Chondrocyte (in vitro differentiated cells): ENCODE measurements at regions not wholly inside any gene's neighbourhood (a gene's known extent, or its start where the extent isn't known, plus 50 kb on each side); places are given as distances from the start of the nearest gene placed in this dataset.

Experiments used
- DNase-seq: peaks from one replicate; pipeline ENCODE4 v3.0.0; 2021; ENCODE audit warnings: mixed read lengths, low spot score
- H3K27ac Mint-ChIP-seq: one replicate; pipeline ENCODE4 v1.8.0; 2021; ENCODE audit warnings: mild to moderate bottlenecking, moderate library complexity, mixed read lengths; ENCODE audit not compliant: unreplicated experiment
- H3K27me3 Mint-ChIP-seq: 2 replicates; pipeline ENCODE4 v1.8.0; 2021; ENCODE audit warnings: low read depth, mixed read lengths
- H3K36me3 Mint-ChIP-seq: 2 replicates; pipeline ENCODE4 v1.8.0; 2021; ENCODE audit warnings: low read depth, mixed read lengths
- H3K4me1 Mint-ChIP-seq: 2 replicates; pipeline ENCODE4 v1.8.0; 2021; ENCODE audit warnings: low read depth, mild to moderate bottlenecking, mixed read lengths
- H3K4me3 Mint-ChIP-seq: one replicate; pipeline ENCODE4 v1.8.0; 2021; ENCODE audit warnings: mild to moderate bottlenecking, moderate library complexity, mixed read lengths; ENCODE audit not compliant: unreplicated experiment
- H3K9me3 Mint-ChIP-seq: 2 replicates; pipeline ENCODE4 v1.8.0; 2021; ENCODE audit warnings: low read depth, mixed read lengths
- TF ChIP-seq, protein P1 (sequence below): fragments of 200-600 bp; sonication (generic); IDR thresholded peaks from 2 replicates; pipeline ENCODE4 v1.5.0; 2021; ENCODE audit warnings: antibody characterized with exemption, mild to moderate bottlenecking, moderate library complexity

DNA sequence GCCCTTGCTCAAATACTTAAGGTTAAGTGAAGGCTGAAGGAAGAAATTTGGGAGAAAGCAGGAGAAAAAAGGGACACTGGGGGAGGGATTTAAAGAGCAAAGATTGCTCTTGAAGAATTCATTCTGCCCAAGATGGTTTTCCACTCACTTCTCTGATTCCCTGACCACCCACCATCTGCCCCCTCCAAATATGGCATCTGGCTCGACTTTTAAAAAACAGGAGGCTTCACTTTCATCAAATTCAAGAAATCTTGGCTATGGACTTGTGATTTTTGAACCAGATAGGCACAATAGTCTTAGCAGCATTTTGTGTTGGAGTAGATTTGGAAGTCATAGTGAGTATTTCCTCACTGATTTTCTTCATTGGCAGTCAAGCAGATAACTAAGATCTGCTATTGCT lies 574.4 kb upstream of the SUCLG2 start:
- no peaks in the 10 kb centered on the region for H3K36me3 Mint-ChIP-seq
- no peak for DNase-seq
- no peak overlapping the region for H3K4me3 Mint-ChIP-seq
- H3K4me1 Mint-ChIP-seq = no peaks in the 10 kb centered on the region
- H3K27me3 Mint-ChIP-seq = no peaks in the 10 kb centered on the region
- H3K27ac Mint-ChIP-seq = no peak overlapping the region
- peaks cover 8% of the 10 kb centered on the region for H3K9me3 Mint-ChIP-seq
- TF ChIP-seq, protein P1, sequence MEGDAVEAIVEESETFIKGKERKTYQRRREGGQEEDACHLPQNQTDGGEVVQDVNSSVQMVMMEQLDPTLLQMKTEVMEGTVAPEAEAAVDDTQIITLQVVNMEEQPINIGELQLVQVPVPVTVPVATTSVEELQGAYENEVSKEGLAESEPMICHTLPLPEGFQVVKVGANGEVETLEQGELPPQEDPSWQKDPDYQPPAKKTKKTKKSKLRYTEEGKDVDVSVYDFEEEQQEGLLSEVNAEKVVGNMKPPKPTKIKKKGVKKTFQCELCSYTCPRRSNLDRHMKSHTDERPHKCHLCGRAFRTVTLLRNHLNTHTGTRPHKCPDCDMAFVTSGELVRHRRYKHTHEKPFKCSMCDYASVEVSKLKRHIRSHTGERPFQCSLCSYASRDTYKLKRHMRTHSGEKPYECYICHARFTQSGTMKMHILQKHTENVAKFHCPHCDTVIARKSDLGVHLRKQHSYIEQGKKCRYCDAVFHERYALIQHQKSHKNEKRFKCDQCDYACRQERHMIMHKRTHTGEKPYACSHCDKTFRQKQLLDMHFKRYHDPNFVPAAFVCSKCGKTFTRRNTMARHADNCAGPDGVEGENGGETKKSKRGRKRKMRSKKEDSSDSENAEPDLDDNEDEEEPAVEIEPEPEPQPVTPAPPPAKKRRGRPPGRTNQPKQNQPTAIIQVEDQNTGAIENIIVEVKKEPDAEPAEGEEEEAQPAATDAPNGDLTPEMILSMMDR = no peak

DNA sequence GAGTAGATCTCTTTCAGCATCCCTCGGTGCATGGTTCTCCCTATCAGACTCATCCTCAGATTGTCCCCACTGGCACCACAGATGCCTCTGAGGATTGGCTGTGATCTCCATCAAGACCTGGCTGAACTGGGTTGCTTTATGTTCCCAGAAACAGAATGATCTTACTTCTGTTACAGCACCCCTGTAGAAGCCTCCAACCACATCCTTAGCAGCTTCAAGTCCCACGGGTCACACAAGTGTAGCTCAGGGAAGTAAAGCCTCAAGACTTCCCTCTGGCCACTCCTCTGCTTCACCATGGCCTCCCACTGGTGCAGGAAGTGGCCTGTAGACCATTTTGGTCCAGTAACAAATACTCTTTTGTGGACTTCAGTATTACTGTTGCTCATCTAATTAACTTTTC lies 566.4 kb upstream of the SUCLG2 start:
- Mint-ChIP-seq H3K4me1 (no peaks in the 10 kb centered on the region), H3K36me3 (no peaks in the 10 kb centered on the region), H3K27ac (no peak overlapping the region), H3K9me3 (no peaks in the 10 kb centered on the region), H3K4me3 (no peak overlapping the region), H3K27me3 (no peaks in the 10 kb centered on the region)
- no peak for DNase-seq
- TF ChIP-seq, protein P1 = no peak

DNA sequence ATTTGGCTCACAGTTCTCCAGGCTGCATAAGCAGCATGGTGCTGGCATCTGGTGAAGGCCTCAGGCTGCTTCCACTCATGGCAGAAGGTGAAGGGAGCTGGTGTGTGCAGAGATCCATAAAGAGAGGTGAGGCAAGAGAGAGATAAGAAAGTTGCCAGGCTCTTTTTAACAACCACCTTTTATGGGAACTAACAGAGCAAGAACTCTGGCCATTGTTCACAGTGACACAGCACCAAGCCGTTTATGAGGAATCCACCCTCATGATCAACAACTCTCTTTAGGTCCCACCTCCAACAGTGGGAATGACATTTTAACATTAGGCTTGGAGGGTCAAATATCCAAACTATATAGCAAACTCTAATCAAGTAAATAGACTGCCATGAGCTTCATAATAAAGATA lies 557.2 kb upstream of the SUCLG2 start:
- H3K27ac Mint-ChIP-seq = no peak overlapping the region
- no peaks in the 10 kb centered on the region for H3K4me1 Mint-ChIP-seq
- TF ChIP-seq, protein P1 = no peak
- H3K27me3 Mint-ChIP-seq = no peaks in the 10 kb centered on the region
- peaks cover 4% of the 10 kb centered on the region for H3K9me3 Mint-ChIP-seq
- no peak for DNase-seq
- no peak overlapping the region for H3K4me3 Mint-ChIP-seq
- no peaks in the 10 kb centered on the region for H3K36me3 Mint-ChIP-seq

DNA sequence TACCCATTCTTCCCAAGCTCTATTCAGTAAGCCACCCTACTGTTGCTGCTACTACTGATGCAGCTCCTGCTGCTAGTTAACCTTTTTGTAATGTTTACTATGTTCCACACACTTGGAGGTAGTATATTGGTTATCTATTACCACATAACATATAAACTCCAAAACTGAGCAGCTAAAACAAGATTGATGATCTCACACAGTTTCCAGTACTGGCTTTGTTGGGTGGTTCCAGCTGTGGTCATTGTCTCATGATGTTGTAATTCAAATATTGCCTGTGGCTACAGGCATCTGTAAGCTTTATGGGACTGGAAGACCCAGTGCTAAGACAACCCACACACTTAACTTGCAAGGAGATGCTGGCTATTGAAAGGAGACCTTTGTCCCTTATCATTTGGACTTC lies 556.2 kb upstream of the SUCLG2 start:
- Mint-ChIP-seq H3K27me3 (no peaks in the 10 kb centered on the region), H3K4me3 (no peak overlapping the region), H3K4me1 (no peaks in the 10 kb centered on the region), H3K9me3 (peaks cover 4% of the 10 kb centered on the region), H3K27ac (no peak overlapping the region), H3K36me3 (no peaks in the 10 kb centered on the region)
- no peak for DNase-seq
- TF ChIP-seq, protein P1 = no peak

DNA sequence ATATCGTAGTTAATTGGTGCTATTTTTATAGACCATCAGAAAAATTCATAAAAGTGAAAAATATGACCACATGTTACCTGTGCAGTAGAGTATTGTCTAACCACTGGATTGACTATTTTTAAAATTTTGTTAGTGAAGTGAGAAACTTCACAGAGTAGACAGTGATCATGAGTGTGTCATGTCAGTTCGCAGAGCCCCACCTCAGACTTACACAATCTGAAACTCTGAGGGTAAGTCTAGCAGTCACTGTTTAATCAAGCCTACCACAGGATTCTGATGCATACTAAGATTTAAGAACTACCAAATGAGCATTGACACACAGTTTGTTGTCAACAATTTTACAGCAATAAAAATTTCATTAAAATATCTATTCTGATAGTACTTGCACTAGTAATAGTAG lies 552.9 kb upstream of the SUCLG2 start:
- H3K4me3 Mint-ChIP-seq = no peak overlapping the region
- H3K4me1 Mint-ChIP-seq = no peaks in the 10 kb centered on the region
- H3K27ac Mint-ChIP-seq = no peak overlapping the region
- TF ChIP-seq, protein P1 = no peak
- DNase-seq = no peak
- no peaks in the 10 kb centered on the region for H3K27me3 Mint-ChIP-seq
- no peaks in the 10 kb centered on the region for H3K36me3 Mint-ChIP-seq
- peaks cover 10% of the 10 kb centered on the region for H3K9me3 Mint-ChIP-seq
